GM18502 (cell line): ENCODE measurements at regions not wholly inside any gene's neighbourhood (a gene's known extent, or its start where the extent isn't known, plus 50 kb on each side); places are given as distances from the start of the nearest gene placed in this dataset.

ENCODE experiments used
- ATAC-seq: cut with Tn5 transposase; IDR thresholded peaks from one replicate; pipeline ENCODE4 v1.9.1; 2021; ENCODE audit warnings: mild to moderate bottlenecking; ENCODE audit not compliant: unreplicated experiment, poor library complexity

GRCh38 chr7:47643716-47644400, 61.9 kb upstream of the TNS3 start:
- ATAC-seq = no peak

GRCh38 chr7:47640265-47640664, 58.4 kb upstream of the TNS3 start:
- ATAC-seq = no peak

DNA sequence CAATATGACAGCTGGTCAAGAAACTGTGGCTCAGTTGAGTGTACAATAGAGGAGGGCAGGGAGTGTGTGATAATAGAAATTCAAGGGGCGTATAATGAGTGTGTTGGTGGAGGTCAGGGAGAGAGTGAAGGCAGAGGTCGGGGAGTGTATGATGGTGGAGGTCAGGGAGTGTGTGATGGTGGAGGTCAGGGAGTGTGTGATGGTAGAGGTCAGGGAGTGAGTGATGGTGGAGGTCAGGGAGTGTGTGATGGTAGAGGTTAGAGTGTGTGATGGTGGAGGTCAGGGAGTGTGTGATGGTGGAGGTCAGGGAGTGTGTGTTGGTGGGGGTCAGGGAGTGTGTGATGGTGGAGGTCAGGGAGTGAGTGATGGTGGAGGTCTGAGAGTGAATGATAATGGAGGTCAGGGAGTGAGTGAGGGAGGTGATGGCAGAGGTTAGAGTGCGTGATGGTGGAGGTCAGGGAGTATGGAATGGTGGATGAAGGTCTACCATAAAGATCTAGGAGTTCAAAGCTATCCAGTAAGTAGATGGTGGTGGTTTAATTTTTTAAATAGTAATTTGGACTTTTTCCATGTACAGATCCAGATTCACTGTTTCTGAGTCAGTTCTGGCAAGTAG, 57.7 kb upstream of the TNS3 start:
- ATAC-seq = no peak

GRCh38 chr7:47638679-47639315, 56.9 kb upstream of the TNS3 start:
- ATAC-seq = no peak

DNA sequence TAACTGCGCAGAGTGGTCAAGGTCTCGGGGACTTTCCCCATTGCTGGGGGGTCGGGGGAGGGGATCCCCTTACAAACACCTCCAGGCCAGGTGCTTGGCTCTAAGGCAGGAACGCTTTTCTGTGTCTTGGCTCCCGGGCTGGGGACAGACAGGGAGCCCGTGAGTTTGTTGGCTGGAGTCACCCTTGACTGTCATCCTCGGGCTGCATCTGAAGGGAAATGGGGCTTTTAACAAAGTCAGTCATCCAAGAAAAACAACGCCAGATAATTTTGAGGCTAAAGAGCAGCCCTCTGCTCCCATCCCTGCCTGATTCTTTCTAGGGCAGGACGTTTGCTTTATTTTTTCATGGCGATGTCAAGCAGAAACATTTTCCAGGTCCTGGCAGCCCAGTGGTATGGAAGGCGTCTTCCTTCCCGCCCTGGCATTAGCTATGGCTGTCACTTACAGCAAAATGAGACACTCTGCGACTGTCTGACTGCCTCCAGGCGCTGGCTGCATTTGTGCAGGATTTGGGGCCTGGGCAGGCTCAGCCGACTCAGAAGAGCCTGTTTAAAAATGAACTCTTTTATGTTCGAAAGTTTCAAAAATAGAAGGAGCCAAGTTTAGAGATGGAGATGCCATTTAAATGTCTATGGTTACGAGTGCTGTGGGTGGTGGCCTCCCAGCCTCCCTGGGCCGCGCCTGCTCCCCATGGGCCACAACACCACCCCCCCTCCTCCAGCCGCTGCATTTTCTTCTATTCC, 54.7 kb upstream of the TNS3 start:
- no peak for ATAC-seq

DNA sequence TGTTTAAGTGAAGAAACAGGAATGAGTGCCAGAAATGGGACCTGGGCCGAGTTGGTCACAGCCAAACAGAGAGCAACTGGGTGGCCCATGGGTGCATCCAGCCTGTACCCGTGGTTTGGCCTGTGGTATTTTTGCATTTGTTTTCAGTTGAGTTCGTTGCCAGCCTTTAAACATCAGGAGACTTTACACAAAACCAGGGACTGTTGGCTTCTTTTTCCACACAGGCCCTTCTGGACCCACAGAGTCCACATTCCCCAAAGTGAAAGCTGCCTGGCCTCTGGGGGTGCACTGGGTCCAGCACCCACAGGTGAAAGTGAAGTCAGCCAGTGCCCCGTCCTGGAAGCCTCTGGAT, 54.1 kb upstream of the TNS3 start:
- ATAC-seq = no peak

DNA sequence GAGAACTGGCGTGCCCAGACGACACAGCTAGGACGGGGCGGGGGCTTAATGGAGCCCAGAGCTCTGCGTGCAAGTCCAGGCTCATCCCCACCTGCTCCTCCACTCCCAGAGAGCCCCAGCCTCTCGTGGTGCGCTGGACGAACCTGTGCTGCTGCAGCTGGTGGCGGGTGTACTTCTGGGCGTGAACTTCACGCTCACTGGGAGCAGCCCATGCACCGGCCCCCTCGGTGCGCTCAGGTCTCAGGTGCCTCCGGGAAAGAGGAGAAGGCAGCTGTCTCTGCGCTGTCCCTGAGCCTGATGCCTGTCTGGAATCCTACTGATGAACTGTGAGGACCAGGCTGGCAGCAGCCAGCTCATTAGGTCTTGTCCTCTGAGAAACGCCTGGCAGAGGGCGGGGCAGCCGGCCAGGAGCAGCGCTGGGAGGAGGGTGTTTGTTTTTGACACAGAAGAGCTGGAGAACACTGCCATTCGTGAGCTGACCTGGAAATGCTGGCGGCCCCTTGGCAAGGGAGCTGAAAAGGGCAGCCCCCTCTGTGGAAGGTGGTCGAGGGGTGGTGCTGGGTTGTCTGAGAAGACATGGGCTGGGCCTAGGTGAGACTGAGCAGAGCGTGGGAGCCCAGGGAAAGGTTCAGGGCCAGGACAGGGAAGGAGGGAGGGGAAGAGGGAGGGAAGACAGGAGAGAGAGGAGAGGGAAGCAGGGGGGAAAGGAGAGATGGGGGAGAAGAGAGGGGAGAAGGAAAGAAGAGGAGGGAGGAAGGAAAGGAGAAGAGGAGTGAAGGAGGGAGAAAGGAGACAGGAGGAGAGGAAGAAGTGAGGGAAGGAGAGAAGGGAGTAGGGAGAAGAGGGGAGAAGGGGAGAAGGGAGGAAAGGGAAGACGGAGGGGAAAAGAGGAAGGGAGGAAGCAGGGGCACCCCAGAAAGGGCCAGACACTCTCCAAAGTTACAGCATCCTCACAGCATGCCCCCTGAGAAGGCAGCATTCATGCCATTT, 53.5 kb upstream of the TNS3 start:
- ATAC-seq = no peak

DNA sequence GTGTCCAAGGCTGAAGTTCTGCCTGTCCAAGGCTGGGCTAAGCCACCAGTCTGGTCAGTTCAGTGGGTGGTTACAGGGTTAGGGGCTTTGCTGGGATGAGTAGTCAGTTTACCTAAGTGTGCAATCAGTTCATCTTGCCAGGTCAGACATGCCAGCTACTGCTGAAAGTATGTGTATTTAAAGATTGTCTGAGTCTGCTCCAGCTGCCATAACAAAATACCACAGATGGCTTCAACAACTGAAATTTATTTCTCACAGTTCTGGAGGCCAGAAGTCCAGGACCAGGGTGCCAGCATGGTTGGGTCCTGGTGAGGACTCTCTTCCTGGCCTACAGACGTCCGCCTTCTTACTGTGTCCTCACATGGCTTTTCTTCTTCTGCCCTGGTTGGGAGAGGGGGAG, 52.4 kb upstream of the TNS3 start:
- ATAC-seq = no peak

- no peak for ATAC-seq
These were observed 51.2 kb upstream of the TNS3 start for GRCh38 chr7:47633134-47633533.
